H9 (cell line): ENCODE measurements at regions not wholly inside any gene's neighbourhood (a gene's known extent, or its start where the extent isn't known, plus 50 kb on each side); places are given as distances from the start of the nearest gene placed in this dataset.
A peak's percentile ranks its signal among the peaks of the same experiment; 100 is the strongest.

ENCODE experiments used
- DNase-seq: peaks from one replicate; pipeline ENCODE4 v3.0.0-alpha.2; 2017
- H2AFZ ChIP-seq: one replicate; pipeline ENCODE4 v1.6.1; 2013; ENCODE audit warnings: mild to moderate bottlenecking, low read length, control low read depth, moderate library complexity
- H2AK5ac ChIP-seq: 2 replicates; pipeline ENCODE4 v1.6.1; 2013; ENCODE audit warnings: low read length, control low read depth, mixed read lengths; ENCODE audit not compliant: insufficient read length
- H2BK120ac ChIP-seq: one replicate; pipeline ENCODE4 v1.6.1; 2013; ENCODE audit warnings: low read depth, mild to moderate bottlenecking, low read length, control low read depth, inconsistent platforms; ENCODE audit not compliant: poor library complexity, severe bottlenecking
- H2BK12ac ChIP-seq: 2 replicates; pipeline ENCODE4 v1.6.1; 2013; ENCODE audit warnings: low read length, control low read depth, mixed read lengths, low read depth; ENCODE audit not compliant: insufficient read length
- H2BK15ac ChIP-seq: 2 replicates; pipeline ENCODE4 v1.6.1; 2013; ENCODE audit warnings: low read depth, low read length, control low read depth
- H2BK20ac ChIP-seq: one replicate; pipeline ENCODE4 v1.6.1; 2013; ENCODE audit warnings: low read depth, mild to moderate bottlenecking, low read length, control low read depth, inconsistent platforms; ENCODE audit not compliant: poor library complexity, severe bottlenecking
- H2BK5ac ChIP-seq: 2 replicates; pipeline ENCODE4 v1.6.1; 2013; ENCODE audit warnings: low read length, control low read depth, mixed read lengths; ENCODE audit not compliant: insufficient read length
- H3K14ac ChIP-seq: 2 replicates; pipeline ENCODE4 v1.6.1; 2013; ENCODE audit warnings: low read length, control low read depth; ENCODE audit not compliant: insufficient read depth
- H3K18ac ChIP-seq: 2 replicates; pipeline ENCODE4 v1.6.1; 2013; ENCODE audit warnings: low read depth, mild to moderate bottlenecking, mixed read lengths, low read length, control low read depth; ENCODE audit not compliant: insufficient read length
- H3K23ac ChIP-seq: 2 replicates; pipeline ENCODE4 v1.6.1; 2013; ENCODE audit warnings: low read length, control low read depth, mixed read lengths, low read depth; ENCODE audit not compliant: insufficient read length
- H3K23me2 ChIP-seq: 2 replicates; pipeline ENCODE4 v1.6.1; 2013; ENCODE audit warnings: low read depth, mild to moderate bottlenecking, mixed read lengths, low read length, control low read depth; ENCODE audit not compliant: insufficient read length, poor library complexity, severe bottlenecking
- H3K27ac ChIP-seq: 2 replicates; pipeline ENCODE4 v1.5.1; 2013; ENCODE audit warnings: low read length, control low read depth, mixed read lengths, low read depth; ENCODE audit not compliant: insufficient read length
- H3K27me3 ChIP-seq: 2 replicates; pipeline ENCODE4 v1.6.1; 2013; ENCODE audit warnings: low read length, control low read depth, inconsistent platforms; ENCODE audit not compliant: insufficient read depth
- H3K4ac ChIP-seq: 2 replicates; pipeline ENCODE4 v1.6.1; 2013; ENCODE audit warnings: low read depth, mild to moderate bottlenecking, control low read depth, inconsistent platforms, low read length, moderate library complexity
- H3K4me1 ChIP-seq: 2 replicates; pipeline ENCODE4 v1.6.1; 2013; ENCODE audit warnings: low read length, control low read depth, inconsistent platforms; ENCODE audit not compliant: insufficient read depth
- H3K4me2 ChIP-seq: 2 replicates; pipeline ENCODE4 v1.6.1; 2013; ENCODE audit warnings: low read length, control low read depth, mixed read lengths; ENCODE audit not compliant: insufficient read length, insufficient read depth
- H3K56ac ChIP-seq: 2 replicates; pipeline ENCODE4 v1.6.1; 2013; ENCODE audit warnings: low read depth, mild to moderate bottlenecking, mixed read lengths, low read length, control low read depth; ENCODE audit not compliant: insufficient read length
- H3K79me1 ChIP-seq: 2 replicates; pipeline ENCODE4 v1.6.1; 2013; ENCODE audit warnings: low read depth, mild to moderate bottlenecking, moderate library complexity, low read length, control low read depth, inconsistent platforms; ENCODE audit not compliant: insufficient read depth, poor library complexity, severe bottlenecking
- H3K79me2 ChIP-seq: 2 replicates; pipeline ENCODE4 v1.6.1; 2013; ENCODE audit warnings: low read length, control low read depth, inconsistent platforms; ENCODE audit not compliant: insufficient read depth
- H3K9ac ChIP-seq: 2 replicates; pipeline ENCODE4 v1.6.1; 2013; ENCODE audit warnings: low read length, control low read depth, mixed read lengths; ENCODE audit not compliant: insufficient read length; ENCODE audit errors: extremely low read depth
- H3K9me3 ChIP-seq: one replicate; pipeline ENCODE4 v1.6.1; 2013; ENCODE audit warnings: low read depth, low read length, inconsistent platforms; ENCODE audit not compliant: control insufficient read depth
- H3T11ph ChIP-seq: one replicate; pipeline ENCODE4 v1.6.1; 2013; ENCODE audit warnings: mild to moderate bottlenecking, low read length, control low read depth, inconsistent platforms
- H4K20me1 ChIP-seq: one replicate; pipeline ENCODE4 v1.6.1; 2013; ENCODE audit not compliant: control insufficient read depth, insufficient read length, insufficient read depth
- H4K5ac ChIP-seq: 2 replicates; pipeline ENCODE4 v1.6.1; 2013; ENCODE audit warnings: low read depth, mild to moderate bottlenecking, mixed read lengths, low read length, control low read depth; ENCODE audit not compliant: insufficient read length
- H4K8ac ChIP-seq: replicated peaks from 2 replicates; pipeline ENCODE4 v1.6.1; 2013; ENCODE audit warnings: low read length, control low read depth, mixed read lengths, low read depth; ENCODE audit not compliant: insufficient read length
- H4K91ac ChIP-seq: 2 replicates; pipeline ENCODE4 v1.6.1; 2013; ENCODE audit warnings: low read depth, mild to moderate bottlenecking, moderate library complexity, mixed read lengths, low read length, control low read depth; ENCODE audit not compliant: insufficient read length
- H3K27ac Mint-ChIP-seq, 3 experiments: 2 replicates in 2 of 3; 3 replicates in 1 of 3; pipeline ENCODE4 v1.8.0; 2020 to 2021; ENCODE audit warnings: mixed read lengths in 3 of 3, mild to moderate bottlenecking in 1 of 3, moderate library complexity in 1 of 3
- H3K27me3 Mint-ChIP-seq: 2 replicates; pipeline ENCODE4 v1.8.0; 2021; ENCODE audit warnings: low read depth, mild to moderate bottlenecking, moderate library complexity, mixed read lengths
- H3K36me3 Mint-ChIP-seq, 3 experiments: 2 replicates in 2 of 3; 3 replicates in 1 of 3; pipeline ENCODE4 v1.8.0; 2020 to 2021; ENCODE audit warnings: low read depth in 3 of 3, mixed read lengths in 3 of 3; ENCODE audit not compliant: insufficient read depth in 1 of 3
- H3K4me1 Mint-ChIP-seq, 2 experiments: 2 replicates each; pipeline ENCODE4 v1.8.0; 2020; ENCODE audit warnings: mixed read lengths in 2 of 2
- H3K4me3 Mint-ChIP-seq, 2 experiments: 2 replicates in 1 of 2; 3 replicates in 1 of 2; pipeline ENCODE4 v1.8.0; 2020 to 2021; ENCODE audit warnings: mild to moderate bottlenecking in 2 of 2, mixed read lengths in 2 of 2, moderate library complexity in 1 of 2
- H3K9me3 Mint-ChIP-seq, 2 experiments: 2 replicates in 1 of 2; 3 replicates in 1 of 2; pipeline ENCODE4 v1.8.0; 2020; ENCODE audit warnings: mild to moderate bottlenecking in 2 of 2, mixed read lengths in 2 of 2, moderate library complexity in 1 of 2
- WGBS: extraction: QIAGEN DNeasy Blood & Tissue Kit; methylation state at CpG from one replicate; pipeline ENCODE4 v1.1.7; 2013; ENCODE audit warnings: missing lambda C conversion rate, low lambda C conversion rate, mixed read lengths; ENCODE audit not compliant: insufficient read length; ENCODE audit errors: extremely low coverage; 5-methylcytosine and 5-hydroxymethylcytosine counted together
- TF ChIP-seq, protein P1 (sequence below): fragments of 200-600 bp; sonication (generic); conservative IDR thresholded peaks from 3 replicates; pipeline ENCODE4 v1.8.0; 2021; ENCODE audit warnings: antibody characterized with exemption, mild to moderate bottlenecking

DNA sequence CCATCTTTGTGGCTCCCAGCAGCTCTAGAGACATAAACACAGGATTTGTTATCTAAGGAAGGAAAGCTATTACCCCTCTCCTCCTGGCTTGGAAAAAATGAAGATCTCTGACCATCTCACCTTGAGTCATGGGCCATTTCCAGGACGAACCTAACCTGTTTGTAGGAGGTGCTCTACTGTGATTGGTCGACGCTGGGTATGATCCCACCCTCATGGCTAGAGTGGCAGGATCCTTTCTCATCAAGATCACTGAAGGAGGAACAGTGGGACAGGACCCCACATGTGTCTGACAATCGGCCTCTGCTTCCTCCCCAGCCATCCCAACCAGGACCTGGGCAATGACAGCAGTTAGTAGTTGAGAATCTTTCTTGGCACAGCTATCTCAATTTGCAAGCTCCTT, 144.1 kb downstream of the EMX2 start:
- no peak overlapping the region for H2BK12ac ChIP-seq
- no peak overlapping the region for H3K9ac ChIP-seq
- H2BK5ac ChIP-seq, result no peak overlapping the region
- no CpG with 5 or more reads among the region's 4 CpGs for WGBS
- DNase-seq, result peak; percentile 45
- H3K23me2 ChIP-seq, result no peaks in the 10 kb centered on the region
- no peaks in the 10 kb centered on the region for H3K4me1 ChIP-seq
- no peak overlapping the region for H2BK120ac ChIP-seq
- H3K9me3 ChIP-seq, result no peaks in the 10 kb centered on the region
- H3K4ac ChIP-seq, result no peak overlapping the region
- TF ChIP-seq, protein P1, sequence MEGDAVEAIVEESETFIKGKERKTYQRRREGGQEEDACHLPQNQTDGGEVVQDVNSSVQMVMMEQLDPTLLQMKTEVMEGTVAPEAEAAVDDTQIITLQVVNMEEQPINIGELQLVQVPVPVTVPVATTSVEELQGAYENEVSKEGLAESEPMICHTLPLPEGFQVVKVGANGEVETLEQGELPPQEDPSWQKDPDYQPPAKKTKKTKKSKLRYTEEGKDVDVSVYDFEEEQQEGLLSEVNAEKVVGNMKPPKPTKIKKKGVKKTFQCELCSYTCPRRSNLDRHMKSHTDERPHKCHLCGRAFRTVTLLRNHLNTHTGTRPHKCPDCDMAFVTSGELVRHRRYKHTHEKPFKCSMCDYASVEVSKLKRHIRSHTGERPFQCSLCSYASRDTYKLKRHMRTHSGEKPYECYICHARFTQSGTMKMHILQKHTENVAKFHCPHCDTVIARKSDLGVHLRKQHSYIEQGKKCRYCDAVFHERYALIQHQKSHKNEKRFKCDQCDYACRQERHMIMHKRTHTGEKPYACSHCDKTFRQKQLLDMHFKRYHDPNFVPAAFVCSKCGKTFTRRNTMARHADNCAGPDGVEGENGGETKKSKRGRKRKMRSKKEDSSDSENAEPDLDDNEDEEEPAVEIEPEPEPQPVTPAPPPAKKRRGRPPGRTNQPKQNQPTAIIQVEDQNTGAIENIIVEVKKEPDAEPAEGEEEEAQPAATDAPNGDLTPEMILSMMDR, result no peak
- no peak overlapping the region for H2BK15ac ChIP-seq
- H4K20me1 ChIP-seq, result no peaks in the 10 kb centered on the region
- no peak overlapping the region for H3K18ac ChIP-seq
- no peak overlapping the region for H3K14ac ChIP-seq
- H3K36me3 Mint-ChIP-seq, result no peaks in the 10 kb centered on the region; a peak in 1 of 7 replicates
- peaks cover 8 to 16% of the 10 kb centered on the region in 2 experiments; a peak in 3 of 4 replicates for H3K4me1 Mint-ChIP-seq
- no peak overlapping the region for H2AK5ac ChIP-seq
- no peak overlapping the region for H3K27ac ChIP-seq
- H4K8ac ChIP-seq, result no peak overlapping the region
- no peaks in the 10 kb centered on the region for H3K79me2 ChIP-seq
- no peak overlapping the region for H3K56ac ChIP-seq
- H3T11ph ChIP-seq, result no peak overlapping the region
- H3K27me3 Mint-ChIP-seq, result peaks cover 13% of the 10 kb centered on the region
- no peak overlapping the region for H3K4me3 Mint-ChIP-seq
- no peak overlapping the region for H4K91ac ChIP-seq
- H3K27ac Mint-ChIP-seq, result no peak overlapping the region
- H2AFZ ChIP-seq, result no peak overlapping the region
- no peak overlapping the region for H2BK20ac ChIP-seq
- H3K27me3 ChIP-seq, result no peaks in the 10 kb centered on the region
- no peak overlapping the region for H3K23ac ChIP-seq
- H3K9me3 Mint-ChIP-seq, result no peaks in the 10 kb centered on the region; a peak in 1 of 5 replicates
- no peaks in the 10 kb centered on the region for H3K79me1 ChIP-seq
- H4K5ac ChIP-seq, result no peak overlapping the region
- H3K4me2 ChIP-seq, result no peak overlapping the region
